HEK293 (cell line): ENCODE measurements at regions not wholly inside any gene's neighbourhood (a gene's known extent, or its start where the extent isn't known, plus 50 kb on each side); places are given as distances from the start of the nearest gene placed in this dataset.

Experiments
- CTCF ChIA-PET: fragments of 350-600 bp; formaldehyde crosslinking; extraction: SDS; loops from one replicate; lab custom pipeline; 2021; ENCODE audit warnings: antibody characterized with exemption; lab: Yijun Ruan, JAX
- POLR2A ChIA-PET: fragments of 300-600 bp; formaldehyde crosslinking; extraction: SDS; loops from one replicate; lab custom pipeline; 2020; ENCODE audit warnings: antibody characterized with exemption, inconsistent platforms; lab: Yijun Ruan, JAX
- H3K27ac ChIP-seq: fragments of 200-500 bp; sonication (Bioruptor generic); 2 replicates; pipeline ENCODE4 v1.5.1; 2014; ENCODE audit warnings: low read depth, low read length, control low read depth, inconsistent platforms; ENCODE audit errors: extremely low read depth
- H3K36me3 ChIP-seq, 2 experiments: fragments of 200-500 bp in 1 of 2; sonication (Bioruptor generic) in 1 of 2; 1 replicate in 1 of 2; 2 replicates in 1 of 2; pipeline ENCODE4 v1.5.1; 2014 to 2017; ENCODE audit warnings: inconsistent platforms in 2 of 2, low read length in 2 of 2; ENCODE audit not compliant: control insufficient read depth in 2 of 2, insufficient read depth in 1 of 2
- H3K4me1 ChIP-seq: fragments of 200-500 bp; sonication (Bioruptor generic); 2 replicates; pipeline ENCODE4 v1.5.1; 2014; ENCODE audit warnings: mild to moderate bottlenecking, low read length, inconsistent platforms; ENCODE audit not compliant: control insufficient read depth, insufficient read depth
- H3K4me3 ChIP-seq: 2 replicates; pipeline ENCODE4 v1.5.1; 2011; ENCODE audit warnings: low read depth, mild to moderate bottlenecking, control low read depth, low read length, moderate library complexity
- H3K9me3 ChIP-seq: fragments of 200-500 bp; sonication (Bioruptor generic); 2 replicates; pipeline ENCODE4 v1.5.1; 2014; ENCODE audit warnings: low read depth, low read length, inconsistent platforms; ENCODE audit not compliant: control insufficient read depth, insufficient read depth
- GLIS2 ChIP-seq: fragments of 450-650 bp; formaldehyde crosslinking; IDR thresholded peaks from 2 replicates; pipeline ENCODE4 v1.5.1; 2016; ENCODE audit warnings: missing biosample characterization, missing genetic modification characterization
- KLF10 ChIP-seq: fragments of 450-650 bp; IDR thresholded peaks from 2 replicates; pipeline ENCODE4 v1.5.1; 2018; ENCODE audit warnings: missing biosample characterization, mild to moderate bottlenecking, missing genetic modification characterization
- KLF17 ChIP-seq: fragments of 450-650 bp; formaldehyde crosslinking; IDR thresholded peaks from 2 replicates; pipeline ENCODE4 v1.5.1; 2016; ENCODE audit warnings: missing biosample characterization, missing genetic modification characterization
- MZF1 ChIP-seq: fragments of 450-650 bp; formaldehyde crosslinking; IDR thresholded peaks from 2 replicates; pipeline ENCODE4 v1.5.1; 2017; ENCODE audit warnings: missing biosample characterization, missing genetic modification characterization, borderline replicate concordance
- YY1 ChIP-seq: fragments of 450-650 bp; formaldehyde crosslinking; IDR thresholded peaks from 2 replicates; pipeline ENCODE4 v1.5.1; 2018; ENCODE audit warnings: missing biosample characterization, missing genetic modification characterization
- YY2 ChIP-seq: fragments of 450-650 bp; formaldehyde crosslinking; IDR thresholded peaks from 2 replicates; pipeline ENCODE4 v1.5.1; 2016; ENCODE audit warnings: missing biosample characterization, missing genetic modification characterization
- ZIC2 ChIP-seq: fragments of 450-650 bp; formaldehyde crosslinking; IDR thresholded peaks from 2 replicates; pipeline ENCODE4 v1.5.1; 2016; ENCODE audit warnings: missing biosample characterization, missing genetic modification characterization
- ZNF112 ChIP-seq: fragments of 450-650 bp; formaldehyde crosslinking; IDR thresholded peaks from 2 replicates; pipeline ENCODE4 v1.5.0; 2017; ENCODE audit warnings: missing biosample characterization, missing genetic modification characterization
- ZNF16 ChIP-seq: fragments of 450-650 bp; formaldehyde crosslinking; IDR thresholded peaks from 2 replicates; pipeline ENCODE4 v1.5.1; 2016; ENCODE audit warnings: low read depth, missing biosample characterization, missing genetic modification characterization
- ZNF174 ChIP-seq: fragments of 450-650 bp; formaldehyde crosslinking; IDR thresholded peaks from 2 replicates; pipeline ENCODE4 v1.5.0; 2017; ENCODE audit warnings: missing biosample characterization, mild to moderate bottlenecking, missing genetic modification characterization
- ZNF2 ChIP-seq: fragments of 450-650 bp; formaldehyde crosslinking; IDR thresholded peaks from 2 replicates; pipeline ENCODE4 v1.5.1; 2016; ENCODE audit warnings: missing biosample characterization, missing genetic modification characterization
- ZNF23 ChIP-seq: fragments of 450-650 bp; formaldehyde crosslinking; IDR thresholded peaks from 2 replicates; pipeline ENCODE4 v1.5.1; 2016; ENCODE audit warnings: missing biosample characterization, missing genetic modification characterization, borderline replicate concordance
- ZNF341 ChIP-seq: fragments of 450-650 bp; formaldehyde crosslinking; IDR thresholded peaks from 2 replicates; pipeline ENCODE4; 2016; ENCODE audit warnings: low read depth, missing biosample characterization, missing genetic modification characterization
- ZNF362 ChIP-seq: fragments of 450-650 bp; formaldehyde crosslinking; IDR thresholded peaks from 2 replicates; pipeline ENCODE4 v1.5.1; 2016; ENCODE audit warnings: missing biosample characterization, missing genetic modification characterization
- ZNF394 ChIP-seq: fragments of 450-650 bp; formaldehyde crosslinking; IDR thresholded peaks from 2 replicates; pipeline ENCODE4 v1.5.1; 2016; ENCODE audit warnings: missing biosample characterization, missing genetic modification characterization, mild to moderate bottlenecking, moderate library complexity, borderline replicate concordance
- ZNF416 ChIP-seq: fragments of 450-650 bp; formaldehyde crosslinking; IDR thresholded peaks from 2 replicates; pipeline ENCODE4 v1.5.1; 2016; ENCODE audit warnings: missing biosample characterization, missing genetic modification characterization
- ZNF423 ChIP-seq: fragments of 450-650 bp; formaldehyde crosslinking; IDR thresholded peaks from 2 replicates; pipeline ENCODE4 v1.5.1; 2016; ENCODE audit warnings: missing biosample characterization, missing genetic modification characterization
- ZNF580 ChIP-seq: fragments of 450-650 bp; formaldehyde crosslinking; IDR thresholded peaks from 2 replicates; pipeline ENCODE4 v1.5.1; 2016; ENCODE audit warnings: missing biosample characterization, missing genetic modification characterization
- ZNF629 ChIP-seq: fragments of 450-650 bp; formaldehyde crosslinking; IDR thresholded peaks from 2 replicates; pipeline ENCODE4 v1.5.1; 2017; ENCODE audit warnings: missing biosample characterization, missing genetic modification characterization
- ZNF654 ChIP-seq: fragments of 450-650 bp; formaldehyde crosslinking; IDR thresholded peaks from 2 replicates; pipeline ENCODE4 v1.5.1; 2016; ENCODE audit warnings: low read depth, missing biosample characterization, missing genetic modification characterization
- ZNF701 ChIP-seq: fragments of 450-650 bp; formaldehyde crosslinking; IDR thresholded peaks from 2 replicates; pipeline ENCODE4 v1.5.1; 2016; ENCODE audit warnings: missing biosample characterization, missing genetic modification characterization
- ZNF707 ChIP-seq: fragments of 450-650 bp; formaldehyde crosslinking; IDR thresholded peaks from 2 replicates; pipeline ENCODE4 v1.5.1; 2016; ENCODE audit warnings: missing biosample characterization, missing genetic modification characterization
- ZNF777 ChIP-seq: fragments of 450-650 bp; formaldehyde crosslinking; IDR thresholded peaks from 2 replicates; pipeline ENCODE4 v1.5.1; 2017; ENCODE audit warnings: missing biosample characterization, missing genetic modification characterization, borderline replicate concordance
- ZNF792 ChIP-seq: fragments of 450-650 bp; formaldehyde crosslinking; IDR thresholded peaks from 2 replicates; pipeline ENCODE4 v1.5.1; 2016; ENCODE audit warnings: missing biosample characterization, missing genetic modification characterization
- ZSCAN18 ChIP-seq: fragments of 450-650 bp; formaldehyde crosslinking; IDR thresholded peaks from 2 replicates; pipeline ENCODE4 v1.5.1; 2016; ENCODE audit warnings: missing biosample characterization, missing genetic modification characterization
- ZSCAN4 ChIP-seq: fragments of 450-650 bp; formaldehyde crosslinking; IDR thresholded peaks from 2 replicates; pipeline ENCODE4 v1.5.1; 2017; ENCODE audit warnings: missing biosample characterization, missing genetic modification characterization
- ZSCAN5A ChIP-seq: fragments of 450-650 bp; formaldehyde crosslinking; IDR thresholded peaks from 2 replicates; pipeline ENCODE4 v1.5.1; 2016; ENCODE audit warnings: missing biosample characterization, missing genetic modification characterization

- no peaks in the 10 kb centered on the region for H3K36me3 ChIP-seq
- POLR2A ChIA-PET: no interaction called here
- no peaks in the 10 kb centered on the region for H3K4me1 ChIP-seq
- no peak overlapping the region for H3K27ac ChIP-seq
- CTCF ChIA-PET: interaction anchor here (1.5 kb wide), 1 partner anchor 335 kb away, joined by 6 read pairs; no protein-coding TSS in a partner anchor
- TF ChIP-seq ZNF2 (tag by site-specific recombination) (no peak), KLF10 (tag by site-specific recombination) (no peak), ZNF23 (no peak), ZNF394 (no peak), ZNF112 (tag by site-specific recombination) (no peak)
- H3K4me3 ChIP-seq: no peak overlapping the region
- H3K9me3 ChIP-seq: no peaks in the 10 kb centered on the region
Measured at GRCh38 chr3:168512802-168513201, 417.1 kb upstream of the GOLIM4 start.

GRCh38 chr3:168511428-168512014, 415.8 kb upstream of the GOLIM4 start:
- no peak for TF ChIP-seq ZNF580 (tag by site-specific recombination)
- peak; percentile 46 for TF ChIP-seq ZNF654
- TF ChIP-seq ZSCAN18 (tag by site-specific recombination): no peak
- no peak for TF ChIP-seq ZNF16 (tag by site-specific recombination)
- TF ChIP-seq ZNF423 (tag by site-specific recombination): no peak
- TF ChIP-seq KLF17: no peak
- no peak for TF ChIP-seq ZNF629 (tag by site-specific recombination)
- no peak for TF ChIP-seq ZNF416 (tag by site-specific recombination)
- Histone ChIP-seq H3K4me3 (no peak overlapping the region), H3K27ac (no peak overlapping the region), H3K36me3 (no peaks in the 10 kb centered on the region), H3K4me1 (no peaks in the 10 kb centered on the region), H3K9me3 (no peaks in the 10 kb centered on the region)
- CTCF ChIA-PET: interaction anchor here (0.7 to 2.0 kb wide), 13 partner anchors 10 to 1095 kb away, joined by 3 to 14 read pairs (median 3); no protein-coding TSS in a partner anchor
- POLR2A ChIA-PET: no interaction called here

GRCh38 chr3:168506589-168506988, 410.9 kb upstream of the GOLIM4 start:
- Histone ChIP-seq H3K4me3 (no peak overlapping the region), H3K4me1 (no peaks in the 10 kb centered on the region), H3K9me3 (no peaks in the 10 kb centered on the region), H3K27ac (no peak overlapping the region), H3K36me3 (no peaks in the 10 kb centered on the region)
- CTCF ChIA-PET: interaction anchor here (0.8 to 1.3 kb wide), 2 partner anchors 114 to 341 kb away, joined by 3 read pairs; no protein-coding TSS in a partner anchor
- TF ChIP-seq ZNF707 (tag by site-specific recombination) (no peak), ZNF792 (no peak), ZNF362 (tag by site-specific recombination) (no peak), ZNF174 (no peak), ZSCAN5A (no peak), MZF1 (tag by site-specific recombination) (no peak), YY1 (tag by site-specific recombination) (no peak), ZSCAN4 (tag by site-specific recombination) (no peak), GLIS2 (tag by site-specific recombination) (no peak), ZIC2 (tag by site-specific recombination) (no peak), YY2 (tag by site-specific recombination) (no peak), ZNF777 (tag by site-specific recombination) (no peak), ZNF701 (tag by site-specific recombination) (no peak), ZNF16 (tag by site-specific recombination) (no peak), ZNF341 (tag by site-specific recombination) (no peak), ZNF112 (tag by site-specific recombination) (no peak)
- POLR2A ChIA-PET: no interaction called here
